H1 (cell line): ENCODE measurements at regions not wholly inside any gene's neighbourhood (a gene's known extent, or its start where the extent isn't known, plus 50 kb on each side); places are given as distances from the start of the nearest gene placed in this dataset.

Source experiments
- CTCF ChIA-PET: fragments of 300-600 bp; sonication (Branson Sonifier 250); formaldehyde crosslinking; loops from one replicate; lab custom pipeline; 2021; ENCODE audit not compliant: partially characterized antibody; lab: Charles Lee
- POLR2A ChIA-PET: fragments of 300-600 bp; sonication (Branson Sonifier 250); formaldehyde crosslinking; loops from one replicate; lab custom pipeline; 2021; ENCODE audit warnings: inconsistent platforms; ENCODE audit not compliant: partially characterized antibody; lab: Charles Lee
- DNase-seq, 2 experiments: peaks; one replicate each; pipeline versions ENCODE4 v3.0.0 to v3.0.0-alpha.2; 2010 to 2022; ENCODE audit warnings: low spot score in 2 of 2, low read depth in 1 of 2, mixed read lengths in 1 of 2
- FAIRE-seq: peaks from 2 replicates; lab custom pipeline; 2011; peaks lifted over from hg19 to GRCh38; lab: Jason Lieb, UNC
- H2AFZ ChIP-seq: 2 replicates; pipeline ENCODE4 v1.8.1; 2012; ENCODE audit warnings: low read length, inconsistent platforms
- H2AK5ac ChIP-seq: 2 replicates; pipeline ENCODE4 v1.6.1; 2013; ENCODE audit warnings: low read depth, low read length
- H2BK120ac ChIP-seq: replicated peaks from 2 replicates; pipeline ENCODE3; 2013; ENCODE audit warnings: low read depth, low read length, inconsistent platforms
- H2BK12ac ChIP-seq: 2 replicates; pipeline ENCODE4 v1.6.1; 2013; ENCODE audit warnings: low read depth, low read length
- H2BK15ac ChIP-seq: 2 replicates; pipeline ENCODE4 v1.6.1; 2013; ENCODE audit warnings: low read length
- H2BK20ac ChIP-seq: 2 replicates; pipeline ENCODE4 v1.6.1; 2013; ENCODE audit warnings: low read length
- H2BK5ac ChIP-seq: 2 replicates; pipeline ENCODE4 v1.6.1; 2013; ENCODE audit warnings: low read depth, low read length
- H3K14ac ChIP-seq: 2 replicates; pipeline ENCODE4 v1.6.1; 2013; ENCODE audit warnings: inconsistent platforms; ENCODE audit not compliant: insufficient read length
- H3K18ac ChIP-seq: 2 replicates; pipeline ENCODE4 v1.6.1; 2013; ENCODE audit warnings: low read length; ENCODE audit errors: extremely low read depth
- H3K23ac ChIP-seq: 2 replicates; pipeline ENCODE4 v1.6.1; 2013; ENCODE audit warnings: inconsistent platforms; ENCODE audit not compliant: insufficient read length
- H3K23me2 ChIP-seq: 2 replicates; pipeline ENCODE4 v1.6.1; 2013; ENCODE audit warnings: low read depth, low read length
- H3K27ac ChIP-seq: 2 replicates; pipeline ENCODE4 v1.6.1; 2011; ENCODE audit warnings: low read depth, low read length, inconsistent platforms
- H3K27me3 ChIP-seq, 4 experiments: replicated peaks in 1 of 4; 1 replicate in 1 of 4; 2 replicates in 3 of 4; pipeline versions ENCODE4 v1.6.1 to v1.8.1; 2011 to 2013; ENCODE audit warnings: low read length in 3 of 4, mild to moderate bottlenecking in 3 of 4, inconsistent platforms in 2 of 4, mixed read lengths in 2 of 4, moderate library complexity in 1 of 4; ENCODE audit not compliant: control insufficient read depth in 3 of 4, insufficient read depth in 3 of 4; ENCODE audit errors: extremely low read depth in 1 of 4
- H3K36me3 ChIP-seq, 4 experiments: 2 replicates each; pipeline versions ENCODE4 v1.6.1 to v1.8.1; 2011 to 2013; ENCODE audit warnings: mild to moderate bottlenecking in 4 of 4, low read length in 3 of 4, moderate library complexity in 2 of 4, control low read depth in 1 of 4, inconsistent platforms in 1 of 4; ENCODE audit not compliant: insufficient read depth in 4 of 4, control insufficient read depth in 2 of 4
- H3K4ac ChIP-seq: replicated peaks from 2 replicates; pipeline ENCODE3; 2013; ENCODE audit warnings: low read length, low read depth, mixed read lengths, inconsistent platforms; ENCODE audit not compliant: insufficient read length
- H3K4me1 ChIP-seq, 4 experiments: replicated peaks in 1 of 4; 1 replicate in 1 of 4; 2 replicates in 3 of 4; pipeline versions ENCODE4 v1.6.1 to v1.8.1; 2011 to 2013; ENCODE audit warnings: low read length in 3 of 4, inconsistent platforms in 2 of 4, mixed read lengths in 1 of 4; ENCODE audit not compliant: insufficient read depth in 4 of 4, control insufficient read depth in 3 of 4
- H3K4me2 ChIP-seq, 2 experiments: 2 replicates each; pipeline versions ENCODE4 v1.6.1 to v1.8.1; 2011 to 2013; ENCODE audit warnings: low read depth in 2 of 2, low read length in 2 of 2, control low read depth in 1 of 2, inconsistent platforms in 1 of 2, mild to moderate bottlenecking in 1 of 2; ENCODE audit not compliant: insufficient read depth in 1 of 2
- H3K4me3 ChIP-seq, 4 experiments: fragments of 200-600, 300-600 bp in 1 of 4; sonication (generic), shearing (Covaris generic), sonication (Bioruptor Twin) in 1 of 4; 2 replicates each; pipeline versions ENCODE4 v1.5.1 to v1.8.1; 2011 to 2016; ENCODE audit warnings: low read length in 4 of 4, low read depth in 3 of 4, control low read depth in 2 of 4, inconsistent platforms in 2 of 4, mild to moderate bottlenecking in 2 of 4, mixed read lengths in 1 of 4, moderate library complexity in 1 of 4; ENCODE audit not compliant: insufficient read depth in 2 of 4; ENCODE audit errors: extremely low read depth in 1 of 4
- H3K56ac ChIP-seq: replicated peaks from 2 replicates; pipeline ENCODE3; 2013; ENCODE audit warnings: low read depth, mild to moderate bottlenecking, mixed read lengths, low read length, inconsistent platforms; ENCODE audit not compliant: insufficient read length
- H3K79me1 ChIP-seq: 2 replicates; pipeline ENCODE4 v1.6.1; 2013; ENCODE audit warnings: low read depth, low read length, control low read depth
- H3K79me2 ChIP-seq, 2 experiments: 2 replicates each; pipeline versions ENCODE4 v1.6.1 to v1.8.1; 2012 to 2013; ENCODE audit warnings: low read length in 2 of 2, mild to moderate bottlenecking in 2 of 2, inconsistent platforms in 1 of 2; ENCODE audit not compliant: insufficient read depth in 2 of 2, control insufficient read depth in 1 of 2
- H3K9ac ChIP-seq, 4 experiments: replicated peaks in 1 of 4; 1 replicate in 1 of 4; 2 replicates in 3 of 4; pipeline versions ENCODE4 v1.6.1 to v1.8.1; 2011 to 2013; ENCODE audit warnings: low read depth in 3 of 4, low read length in 3 of 4, control low read depth in 2 of 4, mild to moderate bottlenecking in 2 of 4, moderate library complexity in 2 of 4, inconsistent platforms in 1 of 4; ENCODE audit errors: extremely low read depth in 1 of 4
- H3K9me3 ChIP-seq, 2 experiments: 2 replicates each; pipeline versions ENCODE4 v1.6.1 to v1.8.1; 2012 to 2013; ENCODE audit warnings: mild to moderate bottlenecking in 2 of 2, moderate library complexity in 2 of 2, control low read depth in 1 of 2, inconsistent platforms in 1 of 2, low read depth in 1 of 2, low read length in 1 of 2, mixed read lengths in 1 of 2; ENCODE audit not compliant: insufficient read depth in 2 of 2
- H4K20me1 ChIP-seq, 2 experiments: replicated peaks in 1 of 2; 2 replicates each; pipeline versions ENCODE3 to v1.8.1; 2011 to 2013; ENCODE audit warnings: inconsistent platforms in 2 of 2, low read length in 2 of 2, mild to moderate bottlenecking in 1 of 2; ENCODE audit not compliant: insufficient read depth in 2 of 2, control insufficient read depth in 1 of 2
- H4K5ac ChIP-seq: 2 replicates; pipeline ENCODE4 v1.6.1; 2013; ENCODE audit warnings: low read length, low read depth, mixed read lengths, inconsistent platforms; ENCODE audit not compliant: insufficient read length
- H4K8ac ChIP-seq: 2 replicates; pipeline ENCODE4 v1.8.0; 2013; ENCODE audit warnings: mild to moderate bottlenecking, moderate library complexity, low read length, inconsistent platforms; ENCODE audit not compliant: insufficient read depth; ENCODE audit errors: extremely low read depth
- H4K91ac ChIP-seq: replicated peaks from 2 replicates; pipeline ENCODE3; 2013; ENCODE audit warnings: low read length, mixed read lengths, inconsistent platforms; ENCODE audit not compliant: insufficient read length
- CBX8 ChIP-seq: fragments of 300-800, 300-1000 bp; sonication (generic); IDR thresholded peaks from 2 replicates; pipeline ENCODE4 v1.7.1; 2016; ENCODE audit warnings: low read depth, low read length, borderline replicate concordance
- MAFK ChIP-seq: IDR thresholded peaks from 2 replicates; pipeline ENCODE4 v1.6.1; 2012; ENCODE audit warnings: low read depth, mild to moderate bottlenecking, improper control_type of control experiment, low read length
- WGBS, 2 experiments: shearing (Covaris generic) in 1 of 2; methylation state at CpG; one replicate each; pipeline versions ENCODE4 v1.1.6 to v1.1.7; 2013 to 2015; ENCODE audit warnings: low lambda C conversion rate in 2 of 2, mixed read lengths in 2 of 2, inconsistent platforms in 1 of 2, low coverage in 1 of 2, missing lambda C conversion rate in 1 of 2; ENCODE audit not compliant: insufficient replicate concordance in 2 of 2, insufficient coverage in 1 of 2, insufficient read length in 1 of 2; ENCODE audit errors: extremely low coverage in 1 of 2, missing lambda C conversion rate in 1 of 2; 5-methylcytosine and 5-hydroxymethylcytosine counted together

- WGBS, 2 experiments: 78% methylated on average over 1 of the region's 1 CpG; no CpG with 5 or more reads in 1 of the 2 experiments
- FAIRE-seq: no peak
- Histone ChIP-seq H3K4me3 (no peak overlapping the region), H3K9ac (no peak overlapping the region), H4K5ac (no peak overlapping the region), H3K4me2 (no peak overlapping the region), H3K4ac (no peak overlapping the region), H3K79me2 (no peaks in the 10 kb centered on the region), H2AFZ (no peak overlapping the region), H4K20me1 (no peaks in the 10 kb centered on the region), H3K23me2 (no peaks in the 10 kb centered on the region), H3K23ac (no peak overlapping the region), H2BK20ac (no peak overlapping the region), H4K91ac (no peak overlapping the region), H4K8ac (no peak overlapping the region), H3K4me1 (no peaks in the 10 kb centered on the region), H2BK12ac (no peak overlapping the region), H3K18ac (no peak overlapping the region), H2AK5ac (no peak overlapping the region), H3K36me3 (no peaks in the 10 kb centered on the region), H3K27me3 (no peaks in the 10 kb centered on the region), H3K56ac (no peak overlapping the region), H3K27ac (no peak overlapping the region), H2BK5ac (no peak overlapping the region), H2BK120ac (no peak overlapping the region), H3K79me1 (no peaks in the 10 kb centered on the region), H3K9me3 (no peaks in the 10 kb centered on the region), H2BK15ac (no peak overlapping the region), H3K14ac (no peak overlapping the region)
- POLR2A ChIA-PET: no interaction called here
- no peak for DNase-seq
- CTCF ChIA-PET: no interaction called here
- TF ChIP-seq MAFK (peak; percentile 97), CBX8 (no peak)
Observed at GRCh38 chr7:126177782-126178181, 1075.0 kb downstream of the GRM8 start.
